Activated B cell treated with CpG ODN at 0.5 μM for 24 hours (primary cell): ENCODE measurements at regions not wholly inside any gene's neighbourhood (a gene's known extent, or its start where the extent isn't known, plus 50 kb on each side); places are given as distances from the start of the nearest gene placed in this dataset.

ENCODE experiments used
- ATAC-seq: fragments of 200-7000 bp; cut with Tn5 transposase; one replicate; pipeline ENCODE4 v1.10.0; 2021; ENCODE audit warnings: low read depth, mild to moderate bottlenecking, moderate library complexity
- CTCF ChIA-PET: fragments of 350-600 bp; sonication (Branson Sonifier 250); formaldehyde crosslinking; loops from one replicate; lab custom pipeline; 2021; ENCODE audit warnings: antibody characterized with exemption; lab: Charles Lee
- POLR2A ChIA-PET: fragments of 350-600 bp; sonication (Branson Sonifier 250); formaldehyde crosslinking; loops from one replicate; lab custom pipeline; 2021; ENCODE audit warnings: antibody characterized with exemption; lab: Charles Lee
- DNase-seq: peaks from one replicate; pipeline ENCODE4 v3.0.0; 2022
- H3K27ac Mint-ChIP-seq: one replicate; pipeline ENCODE4 v1.8.0; 2020; ENCODE audit warnings: mixed read lengths
- H3K27me3 Mint-ChIP-seq: one replicate; pipeline ENCODE4 v1.8.0; 2021; ENCODE audit warnings: mixed read lengths
- H3K36me3 Mint-ChIP-seq: one replicate; pipeline ENCODE4 v1.8.0; 2021; ENCODE audit warnings: low read depth, mixed read lengths
- H3K4me1 Mint-ChIP-seq: one replicate; pipeline ENCODE4 v1.8.0; 2021; ENCODE audit warnings: mixed read lengths
- H3K4me3 Mint-ChIP-seq: one replicate; pipeline ENCODE4 v1.8.0; 2020; ENCODE audit warnings: mild to moderate bottlenecking, mixed read lengths
- H3K9me3 Mint-ChIP-seq: one replicate; pipeline ENCODE4 v1.8.0; 2020; ENCODE audit warnings: mixed read lengths
- CTCF ChIP-seq: fragments of 200-600 bp; IDR thresholded peaks from one replicate; pipeline ENCODE4 v1.8.0; 2022; ENCODE audit warnings: antibody characterized with exemption, mild to moderate bottlenecking
- intact Hi-C: fragments of 100-400 bp; cut with micrococcal nuclease; formaldehyde crosslinking; loops from one replicate; pipeline ENCODE4 v1.15.1; 2024

GRCh38 chr4:180726611-180727010, 1516.6 kb upstream of the TENM3 start:
- DNase-seq: no peak
- ChIA-PET POLR2A (no interaction called here), CTCF (no interaction called here)
- ATAC-seq: no peak
- Mint-ChIP-seq H3K4me3 (no peak overlapping the region), H3K9me3 (peaks cover 4% of the 10 kb centered on the region), H3K27ac (no peak overlapping the region), H3K36me3 (no peaks in the 10 kb centered on the region), H3K4me1 (no peaks in the 10 kb centered on the region), H3K27me3 (no peaks in the 10 kb centered on the region)
- no peak for TF ChIP-seq CTCF
- intact Hi-C loops: no loop called here

DNA sequence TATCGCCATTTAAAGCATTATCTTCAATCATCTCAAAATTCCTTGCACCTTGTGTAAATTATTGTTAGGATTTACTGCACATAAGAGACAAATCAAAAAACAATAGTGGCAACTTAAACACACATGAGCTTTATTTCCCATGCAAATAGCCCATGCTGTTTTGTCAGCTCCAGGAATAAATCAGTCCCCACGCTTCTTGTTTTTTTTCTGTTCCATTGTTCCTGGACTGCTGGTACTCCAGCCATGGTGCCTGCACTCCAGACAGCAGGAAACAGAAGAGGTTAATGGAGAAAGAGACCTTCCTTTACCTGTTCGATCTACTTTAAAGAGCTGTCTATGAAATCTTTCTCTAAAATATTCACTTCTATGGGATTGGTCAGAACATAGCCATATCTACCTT, 1515.7 kb upstream of the TENM3 start:
- no peaks in the 10 kb centered on the region for H3K36me3 Mint-ChIP-seq
- H3K4me3 Mint-ChIP-seq: no peak overlapping the region
- no peaks in the 10 kb centered on the region for H3K27me3 Mint-ChIP-seq
- ChIA-PET POLR2A (no interaction called here), CTCF (no interaction called here)
- H3K4me1 Mint-ChIP-seq: no peaks in the 10 kb centered on the region
- H3K27ac Mint-ChIP-seq: no peak overlapping the region
- TF ChIP-seq CTCF: no peak
- intact Hi-C loops: no loop called here
- H3K9me3 Mint-ChIP-seq: no peaks in the 10 kb centered on the region
- DNase-seq (no peak), ATAC-seq (no peak)

DNA sequence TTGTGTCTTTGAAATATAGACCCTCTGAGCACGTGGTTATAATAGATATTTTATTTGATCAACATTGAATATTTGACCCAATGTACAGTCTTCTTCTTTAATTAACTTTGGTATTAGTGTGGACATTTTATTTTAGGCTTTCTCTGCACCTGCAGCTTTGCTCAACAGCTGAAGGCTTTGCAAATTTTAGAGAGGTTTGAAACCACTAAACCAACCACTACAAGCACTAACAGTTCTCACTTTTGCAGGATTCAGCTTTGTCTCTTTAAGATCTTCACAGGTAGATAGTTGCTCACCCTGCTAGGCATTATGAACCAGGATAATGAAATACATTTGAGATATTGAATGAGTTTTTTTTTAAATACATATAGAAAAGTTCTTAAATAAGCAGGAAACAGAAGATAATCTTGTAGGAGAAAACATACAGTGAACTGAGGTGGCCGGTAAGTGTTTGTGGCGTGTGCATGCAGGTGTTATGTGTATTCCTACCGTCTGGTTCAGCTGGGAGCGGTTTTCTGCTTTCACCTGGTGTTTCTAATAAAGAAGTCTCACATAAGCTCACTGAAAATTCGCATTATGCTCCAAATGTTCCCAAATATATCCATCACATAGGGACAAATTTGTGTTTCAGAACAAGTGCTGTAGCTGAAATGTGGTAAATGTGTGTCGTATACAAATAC, 1508.3 kb upstream of the TENM3 start:
- no peak for TF ChIP-seq CTCF
- H3K4me3 Mint-ChIP-seq: no peak overlapping the region
- no peaks in the 10 kb centered on the region for H3K4me1 Mint-ChIP-seq
- no peaks in the 10 kb centered on the region for H3K36me3 Mint-ChIP-seq
- intact Hi-C loops: no loop called here
- DNase-seq (no peak), ATAC-seq (no peak)
- CTCF ChIA-PET: no interaction called here
- H3K9me3 Mint-ChIP-seq: no peaks in the 10 kb centered on the region
- no peaks in the 10 kb centered on the region for H3K27me3 Mint-ChIP-seq
- H3K27ac Mint-ChIP-seq: no peak overlapping the region
- POLR2A ChIA-PET: no interaction called here

DNA sequence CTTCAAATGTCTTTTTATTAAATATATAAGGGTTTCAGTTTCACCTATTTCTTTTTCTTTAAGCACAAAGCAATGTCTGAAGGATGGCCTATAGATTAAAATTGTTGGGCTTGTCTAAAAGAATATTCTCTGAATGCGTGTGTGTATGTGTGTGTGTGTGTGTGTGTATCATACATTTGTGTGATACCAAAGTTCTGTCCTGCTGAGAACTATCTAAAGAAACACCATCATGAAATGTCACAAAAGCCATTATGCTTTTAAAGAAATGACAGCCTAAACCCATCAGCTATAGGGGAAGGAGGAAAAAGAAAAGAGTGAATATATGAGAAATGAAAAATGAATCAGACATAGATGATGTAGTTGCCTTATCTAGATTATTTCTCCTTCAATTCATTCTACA, 1501.5 kb upstream of the TENM3 start:
- H3K4me3 Mint-ChIP-seq: no peak overlapping the region
- no peaks in the 10 kb centered on the region for H3K27me3 Mint-ChIP-seq
- no peaks in the 10 kb centered on the region for H3K36me3 Mint-ChIP-seq
- no peak overlapping the region for H3K27ac Mint-ChIP-seq
- H3K9me3 Mint-ChIP-seq: no peaks in the 10 kb centered on the region
- CTCF ChIA-PET: no interaction called here
- POLR2A ChIA-PET: no interaction called here
- H3K4me1 Mint-ChIP-seq: no peaks in the 10 kb centered on the region
- TF ChIP-seq CTCF: no peak
- intact Hi-C loops: no loop called here
- DNase-seq (no peak), ATAC-seq (no peak)

- no peak for TF ChIP-seq CTCF
- intact Hi-C loops: no loop called here
- H3K36me3 Mint-ChIP-seq: no peaks in the 10 kb centered on the region
- no peak for DNase-seq
- no peaks in the 10 kb centered on the region for H3K27me3 Mint-ChIP-seq
- ChIA-PET CTCF (no interaction called here), POLR2A (no interaction called here)
- H3K27ac Mint-ChIP-seq: no peak overlapping the region
- no peak for ATAC-seq
- no peak overlapping the region for H3K4me3 Mint-ChIP-seq
- no peaks in the 10 kb centered on the region for H3K4me1 Mint-ChIP-seq
- no peaks in the 10 kb centered on the region for H3K9me3 Mint-ChIP-seq
Observed at GRCh38 chr4:180745019-180745418, 1498.2 kb upstream of the TENM3 start.
